ENCODE measurements at regions not wholly inside any gene's neighbourhood (a gene's known extent, or its start where the extent isn't known, plus 50 kb on each side); places are given as distances from the start of the nearest gene placed in this dataset.
"Not testable (repeated sequence)": the region's sequence is repeated elsewhere in the genome, so short reads cannot be mapped to it uniquely, and the experiment has no call there.

- not testable (repeated sequence) for FAIRE-seq
Measured at GRCh38 chr16:88204131-88205110, 178.3 kb upstream of the ZNF469 start.

- FAIRE-seq, result not testable (repeated sequence)
Measured at GRCh38 chr16:88205482-88205881, 177.3 kb upstream of the ZNF469 start.

- not testable (repeated sequence) for FAIRE-seq
Measured at GRCh38 chr16:88206006-88206405, 176.8 kb upstream of the ZNF469 start.

GRCh38 chr16:88206516-88206915 lies 176.2 kb upstream of the ZNF469 start:
- not testable (repeated sequence) for FAIRE-seq

- no peak for FAIRE-seq
Measured at GRCh38 chr16:88208112-88208511, 174.6 kb upstream of the ZNF469 start.

GRCh38 chr16:88208776-88209175 lies 174.0 kb upstream of the ZNF469 start:
- not testable (repeated sequence) for FAIRE-seq

- not testable (repeated sequence) for FAIRE-seq
Measured at GRCh38 chr16:88209579-88209978, 173.2 kb upstream of the ZNF469 start.

- not testable (repeated sequence) for FAIRE-seq
Measured at GRCh38 chr16:88213937-88214336, 168.8 kb upstream of the ZNF469 start.

- FAIRE-seq, result not testable (repeated sequence)
Measured at GRCh38 chr16:88221001-88221761, 161.6 kb upstream of the ZNF469 start.

- not testable (repeated sequence) for FAIRE-seq
Measured at GRCh38 chr16:88223696-88224095, 159.1 kb upstream of the ZNF469 start.

GRCh38 chr16:88224131-88224898 lies 158.4 kb upstream of the ZNF469 start:
- not testable (repeated sequence) for FAIRE-seq

- FAIRE-seq, result not testable (repeated sequence)
Measured at GRCh38 chr16:88225640-88226230, 157.0 kb upstream of the ZNF469 start.

- FAIRE-seq, result not testable (repeated sequence)
Measured at GRCh38 chr16:88226302-88226701, 156.5 kb upstream of the ZNF469 start.

- not testable (repeated sequence) for FAIRE-seq
Measured at GRCh38 chr16:88227026-88227721, 155.6 kb upstream of the ZNF469 start.

GRCh38 chr16:88227722-88228482 lies 154.9 kb upstream of the ZNF469 start:
- FAIRE-seq, result not testable (repeated sequence)

GRCh38 chr16:88228751-88229150 lies 154.0 kb upstream of the ZNF469 start:
- FAIRE-seq, result peak; percentile 73

- not testable (repeated sequence) for FAIRE-seq
Measured at GRCh38 chr16:88229710-88230109, 153.0 kb upstream of the ZNF469 start.

GRCh38 chr16:88230276-88230966 lies 152.3 kb upstream of the ZNF469 start:
- not testable (repeated sequence) for FAIRE-seq

- not testable (repeated sequence) for FAIRE-seq
Measured at GRCh38 chr16:88230967-88231615, 151.7 kb upstream of the ZNF469 start.

- FAIRE-seq, result not testable (repeated sequence)
Measured at GRCh38 chr16:88231839-88232238, 150.9 kb upstream of the ZNF469 start.
